CD4-positive, alpha-beta memory T cell (primary cell): ENCODE measurements at regions not wholly inside any gene's neighbourhood (a gene's known extent, or its start where the extent isn't known, plus 50 kb on each side); places are given as distances from the start of the nearest gene placed in this dataset.
A peak's percentile ranks its signal among the peaks of the same experiment; 100 is the strongest.

ENCODE experiments used
- CTCF ChIA-PET: fragments of 350-600 bp; sonication (Branson Sonifier 250); formaldehyde crosslinking; loops from one replicate; lab custom pipeline; 2021; ENCODE audit warnings: inconsistent platforms; ENCODE audit not compliant: partially characterized antibody; lab: Charles Lee
- POLR2A ChIA-PET: fragments of 350-600 bp; sonication (Branson Sonifier 250); formaldehyde crosslinking; loops from one replicate; lab custom pipeline; 2021; ENCODE audit not compliant: partially characterized antibody; lab: Charles Lee
- DNase-seq, 5 donors: peaks; one replicate each; pipeline versions ENCODE4 v3.0.0 to v3.0.0-alpha.2; 2020 to 2022; ENCODE audit warnings: mixed read lengths in 1 of 5
- H3K27ac ChIP-seq: one replicate; pipeline ENCODE4 v1.7.0; 2013; ENCODE audit warnings: low read depth, low read length
- H3K27me3 ChIP-seq: 2 replicates; pipeline ENCODE4 v1.7.0; 2013; ENCODE audit warnings: mild to moderate bottlenecking, low read length, moderate library complexity; ENCODE audit not compliant: insufficient read depth
- H3K36me3 ChIP-seq: 2 replicates; pipeline ENCODE4 v1.7.0; 2013; ENCODE audit warnings: mild to moderate bottlenecking, low read length, moderate library complexity; ENCODE audit not compliant: insufficient read depth
- H3K4me1 ChIP-seq: 2 replicates; pipeline ENCODE4 v1.7.0; 2013; ENCODE audit warnings: mild to moderate bottlenecking, low read length, moderate library complexity; ENCODE audit not compliant: insufficient read depth
- H3K4me3 ChIP-seq, 2 donors: one replicate each; pipeline ENCODE4 v1.7.0; 2013; ENCODE audit warnings: low read length in 2 of 2, mild to moderate bottlenecking in 1 of 2
- H3K9me3 ChIP-seq, 2 donors: one replicate each; pipeline ENCODE4 v1.7.0; 2013; ENCODE audit warnings: low read length in 2 of 2, control low read depth in 1 of 2; ENCODE audit not compliant: control insufficient read depth in 1 of 2
- H3K27ac Mint-ChIP-seq, 7 donors: one replicate each; pipeline ENCODE4 v1.8.0; 2020 to 2021; ENCODE audit warnings: mixed read lengths in 7 of 7, mild to moderate bottlenecking in 6 of 7, inconsistent platforms in 3 of 7, moderate library complexity in 3 of 7
- H3K27me3 Mint-ChIP-seq, 2 donors: one replicate each; pipeline ENCODE4 v1.8.0; 2020 to 2021; ENCODE audit warnings: mixed read lengths in 2 of 2
- H3K36me3 Mint-ChIP-seq, 2 donors: one replicate each; pipeline ENCODE4 v1.8.0; 2020 to 2021; ENCODE audit warnings: mixed read lengths in 2 of 2, inconsistent platforms in 1 of 2, mild to moderate bottlenecking in 1 of 2
- H3K4me1 Mint-ChIP-seq, 4 donors: one replicate each; pipeline ENCODE4 v1.8.0; 2020 to 2021; ENCODE audit warnings: mixed read lengths in 4 of 4, mild to moderate bottlenecking in 1 of 4
- H3K4me3 Mint-ChIP-seq, 8 donors: one replicate each; pipeline ENCODE4 v1.8.0; 2020 to 2021; ENCODE audit warnings: mixed read lengths in 8 of 8, mild to moderate bottlenecking in 7 of 8, moderate library complexity in 6 of 8, inconsistent platforms in 3 of 8
- H3K9me3 Mint-ChIP-seq, 8 donors: one replicate each; pipeline ENCODE4 v1.8.0; 2020 to 2021; ENCODE audit warnings: mixed read lengths in 8 of 8, mild to moderate bottlenecking in 5 of 8, inconsistent platforms in 3 of 8, moderate library complexity in 1 of 8
- intact Hi-C: fragments of 100-400 bp; cut with micrococcal nuclease; formaldehyde crosslinking; loops from one replicate; pipeline ENCODE4 v1.15.1; 2023

DNA sequence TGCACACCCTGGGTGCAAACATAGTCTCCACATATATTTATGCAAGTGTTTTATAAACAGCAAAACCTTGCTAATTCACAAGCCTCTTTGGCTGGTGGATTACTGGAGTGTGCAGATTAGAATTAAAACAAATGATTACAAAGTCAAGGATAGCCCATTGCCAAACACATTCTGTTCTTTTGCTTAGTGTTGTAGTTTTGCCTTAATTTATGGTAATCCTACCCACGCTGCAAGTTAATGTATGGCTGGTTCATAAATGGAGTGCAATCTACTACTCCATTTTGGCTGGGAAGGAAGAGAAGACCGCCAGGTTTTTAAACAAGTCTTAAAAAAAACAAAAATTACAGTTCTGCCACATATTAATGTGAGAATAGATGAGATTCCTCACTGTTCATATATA is 883.1 kb upstream of the KLHL29 start:
- Mint-ChIP-seq H3K36me3 (no peaks in the 10 kb centered on the region), H3K4me1 (no peaks in the 10 kb centered on the region), H3K4me3 (no peak overlapping the region), H3K9me3 (peaks cover 7 to 20% (median 14%) of the 10 kb centered on the region in 8 donors), H3K27ac (no peak overlapping the region), H3K27me3 (no peaks in the 10 kb centered on the region)
- no peaks in the 10 kb centered on the region for H3K9me3 ChIP-seq
- no peak overlapping the region for H3K27ac ChIP-seq
- no peaks in the 10 kb centered on the region for H3K27me3 ChIP-seq
- intact Hi-C loops, result no loop called here
- H3K4me1 ChIP-seq, result no peaks in the 10 kb centered on the region
- no peak overlapping the region for H3K4me3 ChIP-seq
- CTCF ChIA-PET, result no interaction called here
- DNase-seq, result no peak
- POLR2A ChIA-PET, result no interaction called here
- no peaks in the 10 kb centered on the region for H3K36me3 ChIP-seq

DNA sequence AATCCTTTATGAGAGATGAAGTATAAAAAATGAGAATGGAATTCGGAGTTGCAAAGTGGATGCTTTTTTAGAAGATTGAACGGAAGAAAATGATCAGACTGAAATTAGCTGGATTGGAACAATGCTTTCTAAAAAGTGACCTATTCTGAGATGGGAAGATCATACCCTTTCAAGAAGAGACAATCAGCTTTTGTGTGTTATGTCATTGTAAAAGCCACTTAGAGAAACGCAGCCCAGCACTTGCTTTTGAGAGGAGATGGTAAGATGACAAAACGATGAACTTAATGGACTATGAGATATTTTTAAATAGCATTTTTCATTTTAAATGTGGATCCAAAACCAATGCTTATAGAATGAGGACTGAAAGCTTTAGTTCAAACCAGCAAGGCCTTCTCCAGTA is 871.4 kb upstream of the KLHL29 start:
- CTCF ChIA-PET, result no interaction called here
- H3K27ac ChIP-seq, result no peak overlapping the region
- no peaks in the 10 kb centered on the region for H3K4me1 ChIP-seq
- intact Hi-C loops, result no loop called here
- no peak overlapping the region for H3K4me3 ChIP-seq
- Mint-ChIP-seq H3K9me3 (peaks cover 3 to 9% (median 6%) of the 10 kb centered on the region in 8 donors), H3K27me3 (no peaks in the 10 kb centered on the region), H3K4me1 (no peaks in the 10 kb centered on the region), H3K4me3 (no peak overlapping the region), H3K36me3 (no peaks in the 10 kb centered on the region), H3K27ac (no peak overlapping the region)
- DNase-seq, result no peak
- H3K9me3 ChIP-seq, result no peaks in the 10 kb centered on the region
- H3K27me3 ChIP-seq, result no peaks in the 10 kb centered on the region
- POLR2A ChIA-PET, result no interaction called here
- H3K36me3 ChIP-seq, result no peaks in the 10 kb centered on the region

- Mint-ChIP-seq H3K36me3 (no peaks in the 10 kb centered on the region), H3K27ac (no peak overlapping the region), H3K4me3 (no peak overlapping the region), H3K27me3 (no peaks in the 10 kb centered on the region), H3K4me1 (no peaks in the 10 kb centered on the region), H3K9me3 (peaks cover 2 to 16% (median 5%) of the 10 kb centered on the region in 8 donors)
- intact Hi-C loops, result no loop called here
- Histone ChIP-seq H3K4me1 (no peaks in the 10 kb centered on the region), H3K9me3 (no peaks in the 10 kb centered on the region), H3K27ac (no peak overlapping the region), H3K27me3 (no peaks in the 10 kb centered on the region), H3K36me3 (no peaks in the 10 kb centered on the region), H3K4me3 (no peak overlapping the region)
- ChIA-PET POLR2A (no interaction called here), CTCF (no interaction called here)
- no peak for DNase-seq
These were observed 867.8 kb upstream of the KLHL29 start for GRCh38 chr2:22517141-22517540.

DNA sequence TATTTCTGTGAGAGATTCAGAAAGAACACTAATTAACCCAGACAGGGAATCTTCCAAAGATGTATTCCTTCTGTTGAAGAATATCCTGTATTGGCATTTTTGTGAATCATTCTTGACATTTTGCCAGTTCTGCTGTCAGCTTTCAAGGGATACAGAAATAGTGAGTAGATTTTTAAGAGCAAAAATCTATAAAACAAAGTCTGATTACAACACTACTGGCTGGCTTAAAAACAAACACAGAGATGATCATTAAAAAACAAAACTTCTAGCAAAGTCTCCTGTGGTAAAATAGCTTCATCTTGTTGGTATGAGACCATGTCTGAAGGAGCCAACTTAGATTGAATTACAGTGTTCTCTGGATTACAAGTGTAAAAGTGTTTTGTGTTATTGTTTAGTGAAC is 866.3 kb upstream of the KLHL29 start:
- ChIA-PET CTCF (no interaction called here), POLR2A (no interaction called here)
- Histone ChIP-seq H3K4me1 (no peaks in the 10 kb centered on the region), H3K27me3 (no peaks in the 10 kb centered on the region), H3K9me3 (no peaks in the 10 kb centered on the region), H3K4me3 (no peak overlapping the region), H3K36me3 (no peaks in the 10 kb centered on the region), H3K27ac (no peak overlapping the region)
- no peak overlapping the region for H3K4me3 Mint-ChIP-seq
- no peak overlapping the region for H3K27ac Mint-ChIP-seq
- no peaks in the 10 kb centered on the region for H3K36me3 Mint-ChIP-seq
- H3K27me3 Mint-ChIP-seq, result no peaks in the 10 kb centered on the region
- no peaks in the 10 kb centered on the region for H3K4me1 Mint-ChIP-seq
- no peak for DNase-seq
- intact Hi-C loops, result no loop called here
- H3K9me3 Mint-ChIP-seq, result peaks cover 3 to 16% (median 5%) of the 10 kb centered on the region in 8 donors

GRCh38 chr2:22520369-22521288 is 864.4 kb upstream of the KLHL29 start:
- no peak overlapping the region for H3K4me3 ChIP-seq
- intact Hi-C loops, result no loop called here
- H3K4me1 ChIP-seq, result no peaks in the 10 kb centered on the region
- no peaks in the 10 kb centered on the region for H3K36me3 ChIP-seq
- ChIA-PET CTCF (no interaction called here), POLR2A (no interaction called here)
- H3K36me3 Mint-ChIP-seq, result no peaks in the 10 kb centered on the region
- H3K27me3 ChIP-seq, result no peaks in the 10 kb centered on the region
- no peaks in the 10 kb centered on the region for H3K9me3 ChIP-seq
- H3K27ac ChIP-seq, result no peak overlapping the region
- DNase-seq, result no peak
- H3K27me3 Mint-ChIP-seq, result no peaks in the 10 kb centered on the region
- H3K4me1 Mint-ChIP-seq, result no peaks in the 10 kb centered on the region
- H3K4me3 Mint-ChIP-seq, result no peak overlapping the region
- peak overlapping the region in 1 of 7 donors; percentile 47 for H3K27ac Mint-ChIP-seq
- H3K9me3 Mint-ChIP-seq, result peaks cover 0 to 16% (median 5%) of the 10 kb centered on the region in 8 donors

GRCh38 chr2:22521620-22522019 is 863.4 kb upstream of the KLHL29 start:
- H3K4me3 Mint-ChIP-seq, result no peak overlapping the region
- H3K9me3 Mint-ChIP-seq, result peaks cover 0 to 17% (median 7%) of the 10 kb centered on the region in 8 donors
- H3K27me3 Mint-ChIP-seq, result no peaks in the 10 kb centered on the region
- H3K4me1 ChIP-seq, result no peaks in the 10 kb centered on the region
- H3K27ac Mint-ChIP-seq, result no peak overlapping the region
- H3K36me3 ChIP-seq, result no peaks in the 10 kb centered on the region
- H3K9me3 ChIP-seq, result no peaks in the 10 kb centered on the region
- no peak overlapping the region for H3K27ac ChIP-seq
- H3K4me3 ChIP-seq, result no peak overlapping the region
- H3K4me1 Mint-ChIP-seq, result no peaks in the 10 kb centered on the region
- CTCF ChIA-PET, result no interaction called here
- DNase-seq, result no peak
- intact Hi-C loops, result no loop called here
- POLR2A ChIA-PET, result no interaction called here
- H3K27me3 ChIP-seq, result no peaks in the 10 kb centered on the region
- H3K36me3 Mint-ChIP-seq, result no peaks in the 10 kb centered on the region

- Histone ChIP-seq H3K36me3 (no peaks in the 10 kb centered on the region), H3K4me3 (no peak overlapping the region), H3K27ac (no peak overlapping the region), H3K9me3 (no peaks in the 10 kb centered on the region), H3K27me3 (no peaks in the 10 kb centered on the region), H3K4me1 (no peaks in the 10 kb centered on the region)
- intact Hi-C loops, result no loop called here
- Mint-ChIP-seq H3K4me3 (no peak overlapping the region), H3K27ac (no peak overlapping the region), H3K36me3 (no peaks in the 10 kb centered on the region), H3K27me3 (no peaks in the 10 kb centered on the region), H3K4me1 (no peaks in the 10 kb centered on the region), H3K9me3 (peaks cover 1 to 17% (median 5%) of the 10 kb centered on the region in 8 donors)
- POLR2A ChIA-PET, result no interaction called here
- CTCF ChIA-PET, result no interaction called here
- no peak for DNase-seq
These were observed 859.3 kb upstream of the KLHL29 start for GRCh38 chr2:22525681-22526080.
